ENCODE measurements at regions not wholly inside any gene's neighbourhood (a gene's known extent, or its start where the extent isn't known, plus 50 kb on each side); places are given as distances from the start of the nearest gene placed in this dataset.
"Not testable (repeated sequence)": the region's sequence is repeated elsewhere in the genome, so short reads cannot be mapped to it uniquely, and the experiment has no call there.

GRCh38 chr4:128437023-128437422 is 149.4 kb upstream of the PGRMC2 start:
- H3K36me3 ChIP-seq (ENCODE audit: control insufficient read depth, insufficient read depth, low read length); intact Hi-C loops (cut with micrococcal nuclease); H3K9ac ChIP-seq (ENCODE audit: insufficient read depth in 1 of 2, low read depth in 2 of 2, low read length in 2 of 2); CTCF ChIA-PET (ENCODE audit: low intra/inter-chr PET ratio); FAIRE-seq; H3K4me2 ChIP-seq (ENCODE audit: insufficient read depth, low read length); H3K27ac ChIP-seq (ENCODE audit: extremely low read depth, low read depth, low read length); BruUV-seq (replicated peaks); DNase-seq (ENCODE audit: extremely low read depth in 1 of 4, low spot score in 3 of 4); ATAC-seq; H3K27me3 ChIP-seq (ENCODE audit: control insufficient read depth in 2 of 2, insufficient read depth in 2 of 2, low read length in 2 of 2); H3K79me2 ChIP-seq (ENCODE audit: control insufficient read depth, insufficient read depth, low read length); H3K9me1 ChIP-seq (ENCODE audit: control insufficient read depth, insufficient read depth, low read length); H3K4me1 ChIP-seq (replicated peaks in 1 of 2; ENCODE audit: control insufficient read depth in 2 of 2, insufficient read depth in 2 of 2, low read length in 2 of 2); H4K20me1 ChIP-seq (replicated peaks; ENCODE audit: control insufficient read depth, insufficient read depth, low read length); H3K9me3 ChIP-seq (replicated peaks; ENCODE audit: control insufficient read depth, insufficient read depth, low read depth, low read length); H3K4me3 ChIP-seq; H2AFZ ChIP-seq (ENCODE audit: low read depth, low read length); in situ Hi-C loops (cut with MboI): not testable (repeated sequence)
- POLR2A ChIA-PET, result interaction anchor here (1.5 kb wide), 1 partner anchor 10 kb away, joined by 5 read pairs; no protein-coding TSS in a partner anchor
- 39% methylated on average over 8 of the region's 8 CpGs for WGBS (ENCODE audit: insufficient coverage, low coverage, missing lambda C conversion rate)

GRCh38 chr4:128429023-128429613 is 141.5 kb upstream of the PGRMC2 start:
- DNase-seq (ENCODE audit: extremely low read depth in 1 of 4, low spot score in 3 of 4); H3K79me2 ChIP-seq (ENCODE audit: control insufficient read depth, insufficient read depth, low read length); H3K4me3 ChIP-seq; H4K20me1 ChIP-seq (replicated peaks; ENCODE audit: control insufficient read depth, insufficient read depth, low read length); H3K9ac ChIP-seq (ENCODE audit: insufficient read depth in 1 of 2, low read depth in 2 of 2, low read length in 2 of 2); H3K27me3 ChIP-seq (ENCODE audit: control insufficient read depth in 2 of 2, insufficient read depth in 2 of 2, low read length in 2 of 2); H3K9me1 ChIP-seq (ENCODE audit: control insufficient read depth, insufficient read depth, low read length); POLR2A ChIA-PET; H2AFZ ChIP-seq (ENCODE audit: low read depth, low read length); H3K36me3 ChIP-seq (ENCODE audit: control insufficient read depth, insufficient read depth, low read length); H3K4me1 ChIP-seq (replicated peaks in 1 of 2; ENCODE audit: control insufficient read depth in 2 of 2, insufficient read depth in 2 of 2, low read length in 2 of 2); H3K27ac ChIP-seq (ENCODE audit: extremely low read depth, low read depth, low read length); FAIRE-seq; BruUV-seq (replicated peaks); in situ Hi-C loops (cut with MboI); ATAC-seq; CTCF ChIA-PET (ENCODE audit: low intra/inter-chr PET ratio); H3K9me3 ChIP-seq (replicated peaks; ENCODE audit: control insufficient read depth, insufficient read depth, low read depth, low read length); H3K4me2 ChIP-seq (ENCODE audit: insufficient read depth, low read length): not testable (repeated sequence)
- 69% methylated on average over 2 of the region's 2 CpGs for WGBS (ENCODE audit: insufficient coverage, low coverage, missing lambda C conversion rate)
- TF ChIP-seq AFF1 (IDR thresholded peaks at IDR 0.05; ENCODE audit: low read depth in 1 of 2, partially characterized antibody in 2 of 2), result peak in 1 of 2 experiments; percentile 94
- intact Hi-C loops (cut with micrococcal nuclease), result loop anchor here (10.0 kb wide), 2 partner anchors 376 to 436 kb away; partner anchors contain the start of gene JADE1
